Loucy (cell line): ENCODE measurements at regions not wholly inside any gene's neighbourhood (a gene's known extent, or its start where the extent isn't known, plus 50 kb on each side); places are given as distances from the start of the nearest gene placed in this dataset.

Source experiments
- H2AFZ ChIP-seq: fragments of 200-600 bp; sonication (generic); 2 replicates; pipeline ENCODE4 v1.6.0; 2016; ENCODE audit warnings: antibody characterized with exemption, mild to moderate bottlenecking, low read length, moderate library complexity
- H3F3A ChIP-seq: fragments of 200-600 bp; 2 replicates; pipeline ENCODE4 v1.6.0; 2016; ENCODE audit warnings: antibody characterized with exemption, low read depth, mild to moderate bottlenecking
- H3K27me3 ChIP-seq: fragments of 200-600 bp; sonication (generic); 2 replicates; pipeline ENCODE4 v1.6.1; 2014; ENCODE audit warnings: low read length, mild to moderate bottlenecking; ENCODE audit not compliant: insufficient read depth, poor library complexity, severe bottlenecking
- H3K36me3 ChIP-seq: fragments of 200-600 bp; sonication (generic); 2 replicates; pipeline ENCODE4 v1.6.1; 2016; ENCODE audit warnings: low read length; ENCODE audit not compliant: insufficient read depth
- H3K4me1 ChIP-seq: fragments of 200-600 bp; sonication (generic); 2 replicates; pipeline ENCODE4 v1.5.1; 2014; ENCODE audit warnings: low read length, mild to moderate bottlenecking; ENCODE audit not compliant: insufficient read depth, poor library complexity, severe bottlenecking
- H3K4me2 ChIP-seq: fragments of 200-600 bp; sonication (generic); 2 replicates; pipeline ENCODE4 v1.6.0; 2014; ENCODE audit warnings: antibody characterized with exemption, low read length, low read depth, mild to moderate bottlenecking; ENCODE audit not compliant: poor library complexity, severe bottlenecking
- H3K4me3 ChIP-seq: fragments of 200-600 bp; sonication (generic); 2 replicates; pipeline ENCODE4 v1.5.1; 2014; ENCODE audit warnings: low read length, mild to moderate bottlenecking, mixed read lengths; ENCODE audit not compliant: poor library complexity, severe bottlenecking
- H3K79me2 ChIP-seq: fragments of 200-600 bp; sonication (generic); 2 replicates; pipeline ENCODE4 v1.6.1; 2014; ENCODE audit warnings: low read length; ENCODE audit not compliant: insufficient read depth
- H3K9ac ChIP-seq: fragments of 200-600 bp; sonication (generic); 2 replicates; pipeline ENCODE4 v1.6.0; 2014; ENCODE audit warnings: mild to moderate bottlenecking, low read depth, low read length, moderate library complexity; ENCODE audit not compliant: poor library complexity, severe bottlenecking
- H3K9me2 ChIP-seq: fragments of 200-600 bp; sonication (generic); replicated peaks from 2 replicates; pipeline ENCODE4 v1.6.1; 2016; ENCODE audit warnings: low read depth, low read length, mixed read lengths
- H3K9me3 ChIP-seq: fragments of 200-600 bp; sonication (generic); 2 replicates; pipeline ENCODE4 v1.6.1; 2014; ENCODE audit warnings: mild to moderate bottlenecking, antibody characterized with exemption, low read length, low read depth; ENCODE audit not compliant: insufficient read depth
- H4K20me1 ChIP-seq: fragments of 200-600 bp; sonication (generic); 2 replicates; pipeline ENCODE4 v1.6.0; 2014; ENCODE audit warnings: antibody characterized with exemption, low read length, mild to moderate bottlenecking; ENCODE audit not compliant: insufficient read depth, poor library complexity, severe bottlenecking
- EZH2phosphoT487 ChIP-seq: fragments of 200-600 bp; IDR thresholded peaks from 2 replicates; pipeline ENCODE4 v1.6.1; 2018; ENCODE audit warnings: antibody characterized with exemption, mild to moderate bottlenecking, moderate library complexity, borderline replicate concordance
- TF ChIP-seq, protein P1 (sequence below): fragments of 200-600 bp; sonication (generic); conservative IDR thresholded peaks from 2 replicates; pipeline ENCODE4 v1.5.1; 2014; ENCODE audit warnings: mild to moderate bottlenecking, antibody characterized with exemption, low read length

DNA sequence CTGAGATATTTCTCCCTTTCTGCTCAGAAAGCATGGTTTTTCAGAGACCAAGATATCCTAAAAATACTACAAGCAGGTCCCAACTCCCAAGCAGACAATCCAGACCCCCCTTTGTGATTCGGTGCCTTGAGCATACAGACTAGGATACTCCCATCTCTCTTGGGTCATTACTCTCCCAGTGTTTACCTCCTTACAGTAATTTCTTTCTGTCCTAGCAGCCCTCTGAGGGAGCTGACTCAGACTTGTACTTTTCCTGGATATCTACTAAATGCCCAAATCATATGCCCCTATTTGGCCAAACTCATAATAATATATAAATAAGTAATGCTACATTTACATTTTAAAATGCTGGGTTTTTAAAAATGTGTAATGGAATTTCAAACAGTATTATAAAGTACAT is 355.6 kb downstream of the LRIG3 start:
- no peak overlapping the region for H3K4me2 ChIP-seq
- H3K4me3 ChIP-seq = no peak overlapping the region
- no peaks in the 10 kb centered on the region for H3K9me3 ChIP-seq
- no peaks in the 10 kb centered on the region for H3K4me1 ChIP-seq
- no peak for TF ChIP-seq EZH2phosphoT487
- TF ChIP-seq, protein P1, sequence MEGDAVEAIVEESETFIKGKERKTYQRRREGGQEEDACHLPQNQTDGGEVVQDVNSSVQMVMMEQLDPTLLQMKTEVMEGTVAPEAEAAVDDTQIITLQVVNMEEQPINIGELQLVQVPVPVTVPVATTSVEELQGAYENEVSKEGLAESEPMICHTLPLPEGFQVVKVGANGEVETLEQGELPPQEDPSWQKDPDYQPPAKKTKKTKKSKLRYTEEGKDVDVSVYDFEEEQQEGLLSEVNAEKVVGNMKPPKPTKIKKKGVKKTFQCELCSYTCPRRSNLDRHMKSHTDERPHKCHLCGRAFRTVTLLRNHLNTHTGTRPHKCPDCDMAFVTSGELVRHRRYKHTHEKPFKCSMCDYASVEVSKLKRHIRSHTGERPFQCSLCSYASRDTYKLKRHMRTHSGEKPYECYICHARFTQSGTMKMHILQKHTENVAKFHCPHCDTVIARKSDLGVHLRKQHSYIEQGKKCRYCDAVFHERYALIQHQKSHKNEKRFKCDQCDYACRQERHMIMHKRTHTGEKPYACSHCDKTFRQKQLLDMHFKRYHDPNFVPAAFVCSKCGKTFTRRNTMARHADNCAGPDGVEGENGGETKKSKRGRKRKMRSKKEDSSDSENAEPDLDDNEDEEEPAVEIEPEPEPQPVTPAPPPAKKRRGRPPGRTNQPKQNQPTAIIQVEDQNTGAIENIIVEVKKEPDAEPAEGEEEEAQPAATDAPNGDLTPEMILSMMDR = no peak
- H3K27me3 ChIP-seq = no peaks in the 10 kb centered on the region
- H3F3A ChIP-seq = no peaks in the 10 kb centered on the region
- no peak overlapping the region for H2AFZ ChIP-seq
- no peaks in the 10 kb centered on the region for H3K79me2 ChIP-seq
- no peaks in the 10 kb centered on the region for H4K20me1 ChIP-seq
- no peak overlapping the region for H3K9ac ChIP-seq
- H3K9me2 ChIP-seq = no peaks in the 10 kb centered on the region
- no peaks in the 10 kb centered on the region for H3K36me3 ChIP-seq

DNA sequence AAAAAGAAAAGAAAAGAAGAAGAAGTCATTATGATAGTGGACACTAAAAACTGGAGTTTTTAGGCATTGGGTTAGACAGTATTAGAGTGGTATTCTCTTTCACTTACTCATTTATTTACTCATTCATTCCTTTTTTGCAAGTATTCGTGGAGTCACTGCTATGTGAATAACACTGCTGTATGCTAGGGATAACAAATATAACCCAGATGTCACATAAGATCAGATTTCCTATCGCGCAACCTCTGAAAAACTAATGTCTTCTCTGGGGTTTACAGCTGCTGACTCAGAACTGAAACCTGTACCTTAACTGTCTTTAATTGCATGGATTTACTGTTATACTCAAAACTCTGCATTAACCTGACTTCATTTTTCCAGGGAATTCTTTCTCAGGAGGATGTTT is 353.7 kb downstream of the LRIG3 start:
- H3K27me3 ChIP-seq = no peaks in the 10 kb centered on the region

DNA sequence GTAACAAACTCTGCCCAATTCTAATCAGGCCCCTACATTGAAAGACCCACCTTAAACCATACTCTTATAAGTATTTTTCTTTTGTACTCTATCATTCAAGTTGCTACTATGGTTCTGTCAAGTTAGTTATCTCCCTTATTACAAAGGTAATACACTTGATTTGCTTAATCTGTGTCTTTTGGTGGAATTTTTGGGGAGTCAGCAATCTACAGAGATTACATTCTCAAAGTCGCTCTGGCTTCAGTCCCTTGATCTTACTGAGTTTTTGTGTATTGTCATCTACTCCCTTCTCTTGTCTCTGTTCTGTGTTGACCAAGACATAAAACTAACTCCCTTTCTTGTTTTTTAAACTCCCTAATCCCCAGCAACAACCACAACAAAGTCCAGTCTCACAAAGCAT is 353.1 kb downstream of the LRIG3 start:
- Histone ChIP-seq H3K9ac (no peak overlapping the region), H3K4me3 (no peak overlapping the region), H4K20me1 (no peaks in the 10 kb centered on the region), H2AFZ (no peak overlapping the region), H3K4me2 (no peak overlapping the region), H3K9me3 (no peaks in the 10 kb centered on the region), H3K27me3 (no peaks in the 10 kb centered on the region), H3K9me2 (no peaks in the 10 kb centered on the region), H3K36me3 (no peaks in the 10 kb centered on the region), H3K4me1 (no peaks in the 10 kb centered on the region), H3K79me2 (no peaks in the 10 kb centered on the region), H3F3A (no peaks in the 10 kb centered on the region)
- TF ChIP-seq EZH2phosphoT487 = no peak
- TF ChIP-seq, protein P1 = no peak

More for the DNA sequence above, 353.7 kb downstream of the LRIG3 start:
- H2AFZ ChIP-seq = no peak overlapping the region
- H3K9me2 ChIP-seq = no peaks in the 10 kb centered on the region
- no peaks in the 10 kb centered on the region for H3K4me1 ChIP-seq
- H3K4me3 ChIP-seq = no peak overlapping the region
- H4K20me1 ChIP-seq = no peaks in the 10 kb centered on the region
- H3K36me3 ChIP-seq = no peaks in the 10 kb centered on the region
- no peaks in the 10 kb centered on the region for H3F3A ChIP-seq
- H3K9ac ChIP-seq = no peak overlapping the region
- no peaks in the 10 kb centered on the region for H3K79me2 ChIP-seq
- TF ChIP-seq, protein P1 = no peak
- TF ChIP-seq EZH2phosphoT487 = no peak
- no peaks in the 10 kb centered on the region for H3K9me3 ChIP-seq
- no peak overlapping the region for H3K4me2 ChIP-seq
